ENCODE measurements at regions not wholly inside any gene's neighbourhood (a gene's known extent, or its start where the extent isn't known, plus 50 kb on each side); places are given as distances from the start of the nearest gene placed in this dataset.

DNA sequence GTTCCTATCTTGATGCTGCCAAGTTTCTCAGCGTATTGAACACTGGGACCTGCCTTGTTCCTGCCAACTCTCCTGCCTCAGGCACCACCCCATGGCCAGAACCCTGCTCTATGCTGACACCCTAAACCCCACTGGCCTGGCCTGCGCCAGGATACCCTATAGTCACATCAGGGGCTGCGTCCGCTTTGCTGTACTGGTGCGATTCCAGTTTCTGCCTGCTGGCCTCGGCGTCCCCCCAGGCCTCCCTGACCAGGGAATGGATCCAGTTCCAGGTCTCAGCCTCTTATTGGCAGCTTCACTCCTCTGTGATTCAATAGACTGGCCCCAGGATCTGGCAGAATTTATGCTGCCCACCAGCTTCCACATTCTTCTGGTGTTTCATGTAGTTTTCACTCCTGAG lies 55.0 kb downstream of the GPR6 start:
- DNase-seq, result no peak

DNA sequence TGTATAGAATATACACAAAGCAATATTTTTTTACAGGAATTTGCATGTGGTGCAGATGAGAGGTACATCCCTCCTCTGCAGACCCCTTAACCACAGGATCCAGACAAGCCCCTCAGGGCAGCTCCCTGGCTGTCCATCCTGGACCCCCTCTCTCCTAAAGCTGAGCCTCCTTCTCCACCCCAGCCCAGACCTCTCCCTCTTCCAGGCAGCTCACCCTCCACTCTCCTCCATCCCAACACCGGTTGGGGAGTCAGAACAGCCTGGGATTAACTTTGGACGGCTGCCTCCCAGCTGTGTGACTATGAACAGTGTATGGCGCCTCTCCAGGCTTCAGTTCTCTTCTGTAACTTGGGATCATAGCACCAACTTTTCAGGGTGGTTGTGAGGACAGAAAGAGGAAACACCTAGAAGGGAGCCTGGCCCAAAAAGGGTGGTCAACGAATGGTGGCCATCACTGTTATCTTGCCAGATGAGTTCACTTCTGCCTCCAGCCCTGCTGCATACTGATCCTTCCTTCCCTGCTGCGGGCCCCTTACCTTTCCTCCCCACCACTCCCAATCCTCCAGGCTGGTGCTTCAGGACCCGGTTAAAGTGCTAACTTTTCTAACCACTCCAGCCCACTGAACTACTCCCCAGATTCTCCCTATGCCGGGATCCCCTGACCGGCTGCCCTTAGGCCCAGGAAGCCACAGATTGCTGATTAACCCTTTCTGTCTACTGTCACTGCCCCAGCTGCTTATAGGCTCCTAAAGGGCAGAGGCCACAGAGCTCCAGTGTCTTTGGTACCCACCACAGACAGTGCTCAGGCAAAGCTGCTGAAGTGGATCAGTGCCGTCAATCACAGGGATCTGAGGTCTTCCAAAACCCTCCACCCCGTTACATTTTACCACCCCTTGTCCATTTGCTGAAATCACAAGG lies 55.9 kb downstream of the GPR6 start:
- DNase-seq, result no peak

DNA sequence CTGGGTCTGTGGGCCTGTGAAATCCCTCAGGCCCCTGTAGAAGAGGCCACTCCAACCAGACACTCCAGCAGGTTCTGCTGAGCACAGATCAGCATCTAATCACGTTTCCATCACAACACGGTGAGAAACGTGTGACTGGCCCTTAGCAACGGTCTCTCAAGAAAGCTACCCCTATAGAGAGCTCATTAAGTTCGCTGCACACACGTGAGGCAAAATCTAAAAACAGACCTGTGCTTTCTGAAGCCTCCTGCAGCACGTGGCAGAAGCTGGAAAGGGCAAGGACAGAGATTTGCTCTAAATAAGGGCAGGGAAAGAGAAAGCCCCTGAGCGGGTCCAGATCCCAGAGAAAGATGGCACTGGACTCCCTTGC lies 56.5 kb downstream of the GPR6 start:
- no peak for DNase-seq

DNA sequence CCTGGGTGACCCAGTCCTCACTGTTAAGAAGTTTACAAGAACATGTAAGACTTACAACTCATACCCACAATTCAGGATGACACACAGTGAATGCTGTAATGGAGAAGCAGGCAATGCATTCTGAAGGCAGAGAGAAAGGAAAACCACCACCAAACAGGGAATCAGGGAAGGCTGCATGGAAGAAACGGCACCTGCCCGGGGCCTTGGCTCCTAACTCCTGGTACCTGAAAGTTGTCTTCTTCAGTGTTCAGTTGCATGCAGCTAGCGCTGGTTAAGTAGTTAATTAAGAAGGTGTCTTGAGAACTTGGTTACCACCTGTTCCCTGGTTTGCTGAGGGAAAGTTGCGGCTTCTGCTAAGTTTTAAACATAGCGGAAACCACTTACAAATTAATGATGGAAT lies 57.2 kb downstream of the GPR6 start:
- no peak for DNase-seq

DNA sequence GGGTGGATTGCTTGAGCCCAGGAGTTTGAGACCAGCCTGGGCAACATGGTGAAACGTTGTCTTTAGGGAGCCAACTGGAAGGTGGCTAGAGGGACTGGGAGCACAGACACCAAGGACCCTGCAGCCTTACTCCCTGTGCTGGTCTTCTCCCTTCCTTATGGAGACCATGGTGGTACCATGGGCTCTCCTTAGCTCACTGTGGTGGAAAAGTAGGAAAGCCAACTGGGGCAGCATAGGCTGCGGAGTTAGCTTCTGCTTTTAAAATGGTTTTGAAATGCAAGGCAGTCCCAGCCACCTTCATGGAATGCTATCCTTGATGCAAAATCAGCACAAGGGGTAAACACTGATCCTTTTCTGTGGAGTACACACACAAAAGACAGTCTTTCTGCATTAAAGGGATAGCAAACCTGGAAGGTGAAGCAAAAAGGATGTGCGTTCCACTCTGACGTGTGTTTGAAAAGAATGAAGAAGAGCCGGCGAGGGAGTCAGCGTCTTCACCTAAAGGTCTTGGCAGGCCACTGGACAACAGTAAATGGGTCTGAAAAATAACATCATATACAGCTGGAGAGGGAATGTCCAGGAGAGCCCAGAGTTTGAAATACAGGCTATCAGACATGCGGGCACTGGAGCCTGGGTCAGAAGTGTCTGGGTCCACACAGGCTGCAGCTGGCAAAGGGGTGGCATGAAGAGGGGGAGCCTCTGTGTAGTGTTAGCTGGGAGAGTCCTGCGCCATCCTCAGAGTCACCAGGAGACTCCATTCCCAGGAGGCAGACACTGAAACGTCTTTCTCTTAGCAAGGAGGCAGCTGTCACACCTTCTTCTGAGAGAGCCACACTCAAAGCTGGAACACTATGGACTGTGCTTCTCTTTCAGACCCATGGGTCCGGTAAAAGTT lies 58.5 kb downstream of the GPR6 start:
- no peak for DNase-seq

DNA sequence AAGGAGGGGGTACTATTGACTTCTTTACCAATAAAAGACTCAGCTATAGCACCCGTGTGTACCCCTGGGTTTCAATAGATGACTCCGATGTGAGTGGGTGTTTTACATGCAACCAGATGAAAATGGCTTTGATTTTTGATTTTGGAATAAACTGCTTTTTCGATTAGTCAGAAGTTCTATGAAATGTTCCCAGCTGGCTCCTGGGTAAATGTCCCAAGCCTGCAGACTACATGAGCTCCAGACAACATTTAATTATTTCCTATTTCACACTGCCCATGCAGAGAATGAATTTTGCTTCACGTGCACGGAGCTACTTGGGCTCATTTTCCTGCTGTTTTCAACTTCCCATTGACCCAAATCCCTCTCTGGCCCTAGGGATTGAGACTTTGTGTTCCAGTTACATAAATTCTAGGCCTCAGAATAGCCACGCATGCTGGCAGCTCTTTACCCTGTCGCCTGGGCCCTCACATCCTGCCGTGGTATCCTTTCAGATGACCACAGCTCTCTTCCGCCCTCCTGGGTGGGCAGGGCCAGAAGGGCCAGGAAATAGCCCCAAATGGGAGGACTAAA lies 59.7 kb downstream of the GPR6 start:
- no peak for DNase-seq

DNA sequence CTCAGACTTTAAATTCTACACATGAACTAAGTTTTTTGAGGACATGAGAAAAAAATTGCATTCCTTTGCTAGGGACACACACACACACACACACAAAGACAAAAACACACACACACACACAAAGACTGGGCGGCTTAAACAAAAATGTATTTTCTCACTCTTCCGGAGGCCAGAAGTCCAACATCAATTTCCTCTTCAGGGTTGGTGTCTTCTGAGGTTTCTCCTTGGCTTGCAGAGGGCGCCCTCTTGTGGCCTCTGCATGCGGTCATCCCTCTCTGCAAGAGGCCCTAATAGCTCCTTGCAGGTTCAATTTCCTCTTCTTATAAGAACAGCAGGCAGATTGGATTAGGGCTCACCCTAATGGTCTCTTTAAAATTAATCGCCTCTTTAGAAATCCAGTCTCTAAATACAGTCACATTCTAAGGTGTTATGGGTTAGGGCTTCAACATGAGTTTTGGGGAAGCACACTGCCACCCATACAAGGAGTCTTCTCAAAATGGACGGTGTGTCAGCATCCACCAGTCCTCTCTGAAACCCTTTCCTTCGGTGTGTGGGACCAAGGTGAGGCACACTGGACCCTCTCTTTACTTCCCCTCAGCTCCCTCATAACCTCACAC lies 61.4 kb downstream of the GPR6 start:
- DNase-seq, result peak; percentile 55 to 85 (median 67)

DNA sequence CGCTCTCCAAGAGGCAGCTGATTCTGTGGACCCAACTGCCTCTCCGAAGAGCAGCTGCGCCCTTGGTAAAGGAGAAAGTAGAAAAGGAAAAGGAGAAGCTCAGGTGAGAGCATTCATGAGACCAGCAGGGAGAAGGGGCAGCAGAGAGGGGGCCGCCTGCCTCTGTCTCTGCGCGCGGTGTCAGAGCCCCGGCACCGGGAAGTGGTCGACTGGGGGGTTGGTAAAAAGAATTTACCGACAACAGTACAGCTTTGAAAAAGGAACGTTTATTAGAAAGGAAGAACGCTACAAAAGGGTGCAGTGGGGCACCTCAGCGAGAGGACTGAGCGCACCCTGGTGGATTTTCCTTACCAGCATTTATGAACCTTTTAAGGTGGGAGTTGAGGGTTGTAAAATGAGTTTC lies 61.9 kb downstream of the GPR6 start:
- peak in 2 of 5 donors; percentile 18 to 36 for DNase-seq

DNA sequence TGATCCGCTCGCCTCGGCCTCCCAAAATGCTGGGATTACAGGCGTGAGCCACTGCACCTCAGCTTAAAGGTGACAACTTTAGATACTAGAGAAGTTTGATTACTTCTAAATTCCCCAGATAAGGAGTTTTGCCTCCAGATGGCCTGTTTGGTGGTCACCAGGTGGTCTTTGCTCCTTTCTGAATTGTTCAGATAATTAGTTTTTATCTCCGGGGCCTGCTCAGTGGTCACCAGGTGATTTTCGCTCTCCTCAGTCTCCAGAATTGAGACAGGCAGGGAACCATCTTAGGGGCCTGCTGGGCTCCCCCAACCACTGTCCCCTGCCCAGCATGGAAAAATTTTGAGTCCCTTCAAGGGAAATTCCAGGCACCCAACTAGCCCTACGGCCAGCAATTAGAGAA lies 62.6 kb downstream of the GPR6 start:
- DNase-seq, result no peak

DNA sequence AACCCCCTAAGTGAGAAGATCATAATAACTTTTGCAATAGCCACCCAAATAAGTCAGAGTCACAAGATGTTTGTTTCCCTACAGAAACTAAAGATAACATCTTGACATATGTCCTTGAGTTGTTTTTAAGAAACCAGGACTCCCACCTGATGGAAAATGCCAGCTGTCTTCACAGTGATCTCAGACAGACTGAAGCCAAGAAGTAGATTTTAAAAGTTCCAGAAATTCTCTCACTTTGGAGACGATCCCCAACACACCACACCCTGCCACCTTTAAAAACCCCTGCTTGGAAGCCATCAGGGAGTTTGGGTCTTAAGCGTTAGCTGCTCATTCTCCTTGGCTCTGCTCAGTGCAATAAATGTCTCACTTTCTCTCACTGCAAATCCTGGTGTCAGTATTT lies 63.0 kb downstream of the GPR6 start:
- no peak for DNase-seq

DNA sequence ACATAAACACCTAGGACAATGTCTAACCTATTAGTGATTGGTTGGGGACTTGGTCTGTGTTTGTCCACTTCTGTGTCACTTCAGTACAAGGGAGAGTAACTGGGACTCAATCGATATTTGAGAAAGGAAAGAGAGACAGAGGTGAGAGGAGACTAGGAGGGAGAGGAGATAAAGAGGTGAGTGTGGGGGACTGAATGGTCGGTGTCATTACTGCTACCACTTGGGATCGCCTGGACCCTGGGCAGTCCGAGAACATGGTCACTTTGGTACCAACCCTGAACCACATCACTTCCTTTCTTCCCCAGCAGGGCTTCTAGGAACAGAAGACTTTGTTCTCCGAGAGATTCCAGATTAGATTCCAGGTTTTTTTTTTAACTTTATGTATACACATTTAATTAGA lies 63.7 kb downstream of the GPR6 start:
- DNase-seq, result no peak

DNA sequence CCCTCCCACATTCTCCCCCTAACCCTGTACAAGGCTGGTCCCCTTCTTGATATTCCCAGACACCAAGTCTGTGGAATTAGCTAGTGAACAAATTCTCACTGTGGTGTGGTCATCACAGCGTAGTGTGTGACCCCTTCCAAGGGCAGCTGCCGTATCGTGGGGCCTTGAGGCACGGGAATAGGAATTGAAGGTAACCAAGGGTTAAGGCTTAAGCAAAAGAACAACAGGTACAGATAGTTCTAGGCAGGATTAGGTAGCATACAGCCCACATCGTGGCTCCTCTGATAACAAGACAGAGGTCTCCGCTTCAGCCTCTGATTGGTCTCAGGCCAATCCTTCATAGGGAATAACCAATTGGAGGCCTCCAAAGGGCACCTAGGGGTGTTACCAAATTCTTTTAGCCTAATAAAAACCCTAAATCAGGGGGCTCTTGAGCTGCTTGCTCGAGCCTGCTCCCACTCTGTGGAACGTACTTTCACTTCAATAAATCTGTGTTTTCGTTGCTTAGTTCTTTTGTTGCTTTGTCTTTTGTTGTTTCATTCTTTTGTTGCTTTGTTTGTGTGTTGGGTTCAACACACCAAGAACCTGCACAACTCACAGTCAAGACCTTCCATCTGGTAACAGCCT lies 64.7 kb downstream of the GPR6 start:
- DNase-seq, result no peak

DNA sequence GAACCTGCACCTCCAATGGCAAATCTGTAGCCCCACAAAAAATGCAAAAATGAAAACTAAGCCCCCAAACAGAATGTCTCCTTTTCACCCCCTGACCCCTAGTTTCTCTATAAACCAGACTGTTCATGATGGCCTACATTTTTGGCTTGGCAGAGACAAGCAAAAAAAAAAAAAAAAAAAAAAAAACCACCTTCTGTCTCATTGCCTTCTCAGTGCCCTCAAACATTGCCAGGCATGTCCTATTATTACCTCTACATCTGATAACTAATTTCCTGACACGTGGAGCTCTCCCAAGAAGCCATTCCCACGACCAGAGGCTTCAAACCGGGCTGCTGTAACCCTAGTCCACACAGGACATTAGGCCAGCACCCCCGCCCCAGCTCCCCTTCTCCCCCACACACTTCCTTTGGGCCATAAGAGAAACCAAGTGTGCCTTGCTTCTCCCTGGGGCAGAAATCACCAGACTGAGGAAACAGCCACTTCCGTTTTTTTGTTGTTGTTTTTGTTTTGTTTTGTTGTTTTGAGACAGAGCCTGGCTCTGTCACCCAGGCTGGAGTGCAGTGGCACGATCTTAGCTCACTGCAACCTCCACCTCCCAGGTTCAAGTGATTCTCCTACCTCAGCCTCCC lies 65.4 kb downstream of the GPR6 start:
- no peak for DNase-seq

DNA sequence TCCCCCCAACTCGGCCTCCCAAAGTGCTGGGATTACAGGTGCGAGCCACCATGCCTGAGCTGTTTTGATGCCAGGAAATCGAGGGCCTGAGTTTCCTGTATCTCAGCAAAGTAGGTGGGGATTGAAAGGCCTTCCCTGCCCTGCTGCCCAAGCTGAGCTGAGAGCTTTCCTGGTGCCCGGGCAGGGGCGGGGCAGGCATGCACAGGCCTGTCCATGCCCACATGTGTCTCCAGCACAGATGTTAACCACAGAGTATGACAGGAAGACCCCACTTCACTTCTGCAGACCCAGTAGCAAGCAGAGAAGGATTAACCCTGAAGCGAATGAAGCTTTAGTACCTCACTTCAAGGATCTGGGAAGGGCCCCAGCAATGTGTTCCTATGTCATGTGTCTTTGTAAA lies 66.0 kb downstream of the GPR6 start:
- no peak for DNase-seq

DNA sequence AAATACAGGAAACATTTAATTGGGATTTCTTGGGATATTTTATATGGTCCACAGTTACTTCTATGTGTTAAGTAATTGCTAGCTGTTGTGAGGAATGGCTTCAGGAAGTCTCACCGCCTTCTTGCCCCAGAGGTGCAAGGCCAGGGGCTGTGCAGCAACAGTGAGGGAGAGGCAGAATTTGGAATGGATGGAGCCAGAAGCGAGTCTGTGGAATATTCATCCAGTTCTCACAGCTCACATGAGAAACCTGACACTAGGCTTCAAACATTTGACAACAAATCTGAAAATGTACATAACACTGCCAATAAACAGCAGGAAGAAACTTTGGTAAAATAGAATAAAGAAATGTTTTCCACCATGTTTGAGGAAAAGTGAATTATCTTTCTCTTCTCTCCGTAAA lies 66.5 kb downstream of the GPR6 start:
- no peak for DNase-seq

DNA sequence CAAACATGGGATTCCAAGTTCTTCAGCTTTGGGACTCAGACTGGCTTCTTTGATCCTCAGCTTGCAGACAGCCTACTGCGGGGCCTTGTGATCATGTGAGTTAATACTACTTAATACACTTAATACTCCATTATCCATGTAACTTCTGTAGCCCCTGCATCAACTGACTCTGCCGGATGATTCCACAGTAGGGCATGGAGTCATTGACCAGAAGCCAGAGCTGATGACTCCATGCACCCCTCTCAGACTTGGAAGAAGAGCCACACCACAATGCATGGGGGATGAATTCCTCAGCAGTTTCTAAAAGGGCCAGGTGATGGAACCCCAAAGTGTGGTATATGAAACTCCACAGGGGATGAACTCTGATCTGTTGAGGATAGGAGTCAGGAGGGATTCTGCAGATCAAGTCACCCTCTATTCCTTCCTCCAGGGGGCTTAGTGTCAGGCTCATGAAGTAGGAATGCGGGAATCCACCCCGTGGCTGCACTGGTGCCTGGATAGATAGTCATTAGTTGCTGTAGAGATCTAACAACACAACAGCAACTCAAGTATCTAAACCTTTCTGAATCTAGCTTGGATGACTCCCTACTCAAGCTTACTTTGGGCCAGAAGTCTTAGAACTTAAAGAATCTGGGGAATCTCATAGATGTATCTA lies 70.2 kb downstream of the GPR6 start:
- DNase-seq, result no peak

DNA sequence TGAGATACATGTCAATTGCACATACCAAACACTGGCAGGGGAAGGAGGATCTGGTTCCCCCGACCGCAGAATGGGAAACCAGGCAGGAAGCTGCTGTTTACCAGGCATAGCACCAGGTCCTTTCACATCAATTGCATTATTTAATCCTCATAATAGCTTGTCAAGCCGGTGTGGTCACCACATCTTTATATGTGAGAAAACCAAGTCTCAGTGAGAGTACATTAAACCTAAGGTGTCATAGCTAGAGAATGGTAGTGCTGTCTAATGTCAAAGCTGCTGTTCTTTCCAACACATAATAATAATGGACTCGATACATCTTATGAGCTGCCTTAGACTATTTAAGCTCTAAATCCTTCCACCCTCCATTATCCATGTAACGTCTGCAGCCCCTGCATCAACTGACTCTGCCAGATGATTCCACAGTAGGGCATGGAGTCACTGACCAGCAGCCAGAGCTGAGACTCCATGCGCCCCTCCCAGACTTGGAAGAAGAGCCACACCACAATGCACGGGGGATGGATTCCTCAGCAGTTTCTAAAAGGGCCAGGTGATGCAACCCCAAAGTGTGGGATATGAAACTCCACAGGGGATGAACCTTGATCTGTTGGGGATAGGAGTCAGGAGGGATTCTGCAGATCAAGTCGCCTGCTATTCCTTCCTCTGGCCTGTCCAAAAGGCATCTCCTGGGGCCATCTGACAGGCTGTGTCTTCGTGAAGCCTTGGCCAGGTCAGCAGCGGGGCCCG lies 71.8 kb downstream of the GPR6 start:
- no peak for DNase-seq

Measured in T-helper 1 cell (primary cell).